ENCODE measurements at regions not wholly inside any gene's neighbourhood (a gene's known extent, or its start where the extent isn't known, plus 50 kb on each side); places are given as distances from the start of the nearest gene placed in this dataset.

DNA sequence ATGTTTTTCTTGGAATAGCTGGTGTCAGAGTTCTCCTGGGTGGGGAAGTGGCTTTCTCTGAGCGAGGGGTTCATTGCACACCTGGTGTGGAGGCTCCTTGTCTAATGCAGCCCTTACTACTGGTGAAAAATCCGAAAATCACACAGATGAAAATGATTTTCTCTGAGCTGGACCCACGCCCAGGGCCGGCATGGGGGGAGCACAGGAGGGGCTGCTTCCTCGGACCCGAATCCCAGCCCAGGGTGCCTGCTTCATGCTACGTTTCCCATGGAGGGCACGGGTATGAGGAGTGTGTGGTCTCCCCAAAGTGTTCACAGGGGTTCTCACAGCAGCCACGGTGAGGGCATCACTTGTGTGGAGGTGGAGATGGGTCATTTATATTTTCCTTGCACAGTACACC is 288.0 kb upstream of the HDAC4 start:
- no peak for DNase-seq (ENCODE audit: low read depth)

DNA sequence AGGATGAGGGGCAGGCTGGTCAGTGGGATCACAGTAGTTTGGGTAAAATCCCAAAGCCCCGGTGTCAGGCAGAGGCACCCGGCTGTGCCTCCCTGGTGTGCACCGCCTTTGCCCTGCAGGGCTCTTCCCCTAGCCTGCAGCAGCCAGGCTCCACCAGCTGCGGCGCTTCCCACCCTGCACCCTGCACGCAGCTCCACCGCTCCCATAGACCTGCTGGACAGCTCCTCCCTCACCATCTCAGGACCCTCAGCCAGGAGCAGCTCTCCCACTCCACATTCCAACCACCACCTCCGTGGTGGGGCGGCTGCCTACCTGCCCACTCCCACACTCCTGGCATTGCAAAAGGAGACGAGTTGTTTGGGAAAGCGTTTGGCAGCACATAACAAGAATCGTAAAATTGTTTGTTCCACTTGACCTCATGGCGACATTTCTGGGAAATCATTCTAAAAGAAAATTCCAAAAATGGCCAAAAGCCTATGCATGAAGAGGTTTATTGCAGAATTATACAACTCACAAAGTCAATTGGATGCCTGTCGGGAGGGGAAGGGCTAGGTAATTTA is 287.4 kb upstream of the HDAC4 start:
- DNase-seq (ENCODE audit: low read depth): no peak

DNA sequence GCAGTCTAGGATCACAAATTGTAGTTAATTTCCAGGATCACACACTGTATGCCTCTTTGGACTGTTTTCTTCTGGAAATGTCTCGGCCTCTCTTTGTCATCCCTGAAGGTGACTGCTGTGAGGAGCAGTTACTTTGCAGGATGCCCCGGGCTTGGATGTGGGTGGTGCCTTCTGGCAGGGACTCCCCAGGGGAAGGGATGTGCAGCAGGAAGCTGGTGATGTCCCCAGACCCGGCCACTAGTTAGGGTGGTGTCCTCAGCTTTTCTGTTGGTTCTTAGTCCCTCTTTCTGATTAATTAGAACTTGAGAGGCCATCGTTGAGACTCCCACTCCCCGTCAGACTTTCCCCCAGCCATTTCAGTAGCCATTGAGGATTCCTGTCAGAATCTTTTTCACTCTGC is 286.6 kb upstream of the HDAC4 start:
- DNase-seq (ENCODE audit: low read depth): no peak

DNA sequence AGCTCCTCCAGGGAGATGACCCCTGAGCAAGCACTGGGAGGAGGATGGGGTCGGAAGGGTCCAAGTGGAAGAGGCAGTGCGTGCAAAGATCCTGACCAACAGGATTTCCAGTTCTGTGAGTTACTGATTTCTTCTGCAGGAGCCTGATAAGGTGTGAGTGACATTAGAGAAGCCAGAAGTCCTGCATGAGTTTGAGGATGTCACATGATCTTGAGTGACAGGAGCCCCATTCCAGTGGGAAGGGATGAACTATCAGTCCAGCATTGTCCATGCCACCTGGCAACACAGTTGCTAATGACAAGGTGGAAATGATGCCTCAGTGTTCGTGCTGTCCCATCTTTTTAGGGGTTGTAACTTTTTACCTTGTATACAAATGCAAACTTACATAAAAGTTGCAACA is 285.1 kb upstream of the HDAC4 start:
- DNase-seq (ENCODE audit: low read depth): no peak

DNA sequence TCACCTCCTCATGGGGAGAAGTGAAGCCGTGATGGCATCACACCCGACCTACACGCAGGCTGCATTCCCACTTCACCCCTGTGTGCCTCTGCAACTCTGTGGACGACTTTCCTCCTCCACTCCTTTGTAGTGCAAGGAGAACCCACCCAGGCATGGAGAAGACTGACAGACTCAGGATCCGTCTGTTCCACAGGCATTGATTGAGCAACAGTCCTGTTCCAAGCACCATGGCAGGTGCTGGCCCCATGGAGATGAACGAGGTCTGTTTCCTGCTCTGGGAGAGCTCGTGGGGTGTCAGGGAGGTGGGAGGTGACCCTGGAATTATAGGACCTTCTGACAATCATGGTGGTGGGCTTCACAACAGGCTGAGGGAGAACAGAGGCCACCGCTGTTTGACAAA is 284.7 kb upstream of the HDAC4 start:
- no peak for DNase-seq (ENCODE audit: low read depth)

DNA sequence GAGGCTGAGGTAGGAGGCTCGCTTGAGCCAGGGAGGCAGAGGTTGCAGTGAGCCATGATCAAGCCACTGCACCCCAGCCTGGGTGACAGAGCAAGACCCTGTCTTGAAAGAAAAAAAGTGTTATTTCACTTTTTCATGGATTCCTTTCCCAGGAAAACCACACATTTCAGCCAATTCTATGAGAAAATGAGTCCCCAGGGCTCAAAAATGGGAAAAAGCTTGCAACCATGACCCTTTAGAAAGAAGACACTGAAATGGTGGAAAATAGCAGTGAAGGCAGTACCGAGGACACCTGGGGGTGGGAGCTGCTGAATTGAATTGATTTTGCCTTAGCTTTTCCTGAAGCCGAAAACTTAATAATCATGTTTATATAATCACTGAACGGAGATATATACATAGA is 284.2 kb upstream of the HDAC4 start:
- no peak for DNase-seq (ENCODE audit: low read depth)

DNA sequence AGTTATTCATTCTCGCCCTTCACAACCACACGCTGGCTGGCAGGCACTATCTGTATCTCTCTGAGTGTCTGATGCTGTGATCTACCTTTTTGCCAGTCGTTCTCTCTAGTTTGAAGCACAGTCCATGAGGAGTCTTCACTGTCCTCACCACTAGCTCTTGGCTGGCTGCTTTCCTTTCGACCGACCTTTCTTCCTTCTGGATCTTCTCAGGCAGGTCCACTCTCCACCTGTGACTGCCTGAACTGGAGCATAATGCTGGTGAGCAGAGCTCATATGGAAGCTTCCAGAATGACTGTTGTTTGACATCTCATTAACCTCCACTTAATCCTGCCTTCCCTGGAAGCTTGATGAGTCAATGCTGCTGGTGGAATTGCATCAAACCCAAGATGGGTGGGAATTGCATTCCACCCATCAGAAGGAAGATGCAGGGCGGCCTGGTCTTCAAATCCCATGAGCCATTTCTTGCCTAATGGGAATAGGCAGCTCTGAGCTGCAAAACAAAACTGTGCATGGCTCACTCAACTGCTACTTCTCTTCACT is 283.5 kb upstream of the HDAC4 start:
- DNase-seq (ENCODE audit: low read depth): no peak

DNA sequence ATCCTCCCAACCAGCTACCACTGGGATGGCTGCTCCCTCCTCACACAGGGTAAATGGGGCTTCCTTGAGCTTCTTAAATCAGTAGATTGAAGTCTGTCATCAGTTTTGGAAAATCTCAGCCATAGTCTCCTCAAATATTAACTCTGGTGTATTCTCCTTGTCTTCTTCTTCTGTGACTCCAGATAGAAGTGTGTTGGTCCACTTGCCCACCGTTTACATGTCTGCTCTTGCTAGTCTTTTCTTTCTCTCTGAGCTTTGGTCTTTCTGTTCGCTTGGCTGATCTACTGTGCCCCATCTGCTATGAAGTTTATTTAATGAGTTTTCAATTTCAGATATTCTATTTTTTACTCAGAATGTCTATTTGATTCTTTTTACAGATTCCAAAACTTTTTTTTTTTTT is 281.7 kb upstream of the HDAC4 start:
- no peak for DNase-seq (ENCODE audit: low read depth)

DNA sequence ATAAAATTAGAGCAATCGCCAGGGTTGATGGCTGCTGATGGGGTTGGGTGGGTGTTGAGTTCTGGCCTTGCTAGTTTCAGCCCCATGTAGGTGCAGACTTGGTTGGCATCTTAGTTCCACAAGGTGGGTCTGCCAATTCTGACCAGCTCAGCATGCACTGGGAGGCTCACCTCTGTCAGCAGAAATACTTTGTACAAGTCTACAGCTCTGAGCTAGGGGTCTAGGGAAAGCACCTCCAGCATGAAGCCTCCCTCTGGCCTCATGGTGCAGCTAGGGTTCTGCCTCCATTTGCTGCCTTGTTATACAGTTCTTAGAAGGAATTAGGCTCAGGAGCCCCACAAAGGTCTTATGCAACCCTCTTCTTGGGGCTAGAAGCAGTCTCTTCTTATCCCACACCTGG is 278.9 kb upstream of the HDAC4 start:
- DNase-seq (ENCODE audit: low read depth): no peak

DNA sequence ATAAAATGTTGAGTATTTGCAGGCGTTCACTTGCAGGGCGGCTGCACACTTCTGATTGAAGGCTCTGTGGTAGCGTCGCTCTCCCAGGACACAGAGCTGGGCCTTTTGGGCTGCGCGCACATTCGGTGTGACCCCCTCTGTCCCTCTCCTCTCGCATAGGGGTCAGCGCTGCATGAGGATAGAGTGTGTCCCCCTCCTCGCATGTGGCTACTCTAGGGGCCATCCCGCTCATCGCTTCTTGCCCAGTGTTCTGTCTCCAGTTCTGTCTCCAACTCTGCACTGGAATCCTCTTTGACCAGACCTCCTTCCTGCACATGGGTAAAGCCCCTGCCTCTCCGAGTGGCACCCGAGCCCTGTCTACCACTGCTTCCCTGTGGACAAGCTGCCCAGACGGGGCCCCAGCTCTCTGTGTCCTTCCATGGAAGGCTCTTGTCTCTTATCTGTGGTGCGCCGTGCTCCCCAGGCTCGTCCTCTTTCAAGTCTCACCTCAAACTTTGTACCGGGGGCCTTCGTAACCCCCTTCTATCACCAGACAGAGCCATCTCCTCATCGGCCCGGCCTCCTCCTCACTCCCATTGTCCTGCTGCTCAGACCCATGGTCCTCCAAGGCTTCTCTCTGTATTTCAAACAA is 278.0 kb upstream of the HDAC4 start:
- DNase-seq (ENCODE audit: low read depth): no peak

DNA sequence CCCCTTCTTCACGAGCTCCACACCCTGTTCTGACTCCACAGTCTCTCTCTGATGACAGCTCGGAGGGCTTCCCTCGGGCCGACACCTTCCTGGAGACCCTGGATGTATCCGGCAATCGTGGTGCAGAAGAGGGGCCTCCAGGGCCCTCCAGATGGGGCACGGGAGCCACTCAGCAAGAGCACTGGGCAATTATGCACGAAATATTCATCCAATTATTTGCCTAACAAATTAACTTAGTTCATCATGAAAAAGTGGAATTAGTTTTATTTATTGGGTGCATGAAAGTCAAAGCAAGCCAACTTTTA is 277.3 kb upstream of the HDAC4 start:
- no peak for DNase-seq (ENCODE audit: low read depth)

DNA sequence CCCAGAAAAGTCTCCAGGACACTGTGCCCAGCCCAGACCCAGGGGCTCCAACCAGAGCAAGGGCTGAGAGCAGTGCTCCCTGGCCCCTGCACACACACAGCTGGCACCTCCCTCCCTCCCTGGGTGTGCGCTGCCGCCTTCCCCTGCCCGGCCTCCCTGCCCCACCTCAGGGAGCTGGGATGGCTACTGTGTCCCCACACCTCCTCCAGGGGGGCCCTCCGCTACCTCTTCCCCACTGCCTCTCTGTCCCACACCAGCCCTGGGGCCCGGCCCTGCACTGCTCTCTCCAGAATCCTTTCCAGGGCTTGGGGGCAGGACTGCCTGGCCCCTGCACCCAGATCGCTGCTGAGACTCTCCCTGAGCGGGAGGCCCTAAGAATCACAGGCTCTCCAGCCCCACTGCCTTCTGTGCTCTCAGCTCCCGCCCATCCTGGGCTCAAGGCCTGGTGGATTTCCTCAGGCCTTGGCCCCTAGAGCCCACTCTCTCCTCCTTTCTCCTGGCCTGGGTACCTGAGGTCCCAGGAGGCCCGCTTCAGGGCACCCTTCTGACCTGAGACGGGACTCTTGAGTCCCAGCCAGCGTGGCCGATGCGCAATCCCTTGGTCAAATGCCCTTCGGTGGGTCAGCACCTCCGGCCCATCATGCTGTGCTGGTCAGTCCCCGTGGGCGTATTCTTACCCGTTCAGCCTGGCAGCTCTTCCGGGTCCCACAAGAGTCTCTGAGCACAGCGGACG is 276.8 kb upstream of the HDAC4 start:
- no peak for DNase-seq (ENCODE audit: low read depth)

DNA sequence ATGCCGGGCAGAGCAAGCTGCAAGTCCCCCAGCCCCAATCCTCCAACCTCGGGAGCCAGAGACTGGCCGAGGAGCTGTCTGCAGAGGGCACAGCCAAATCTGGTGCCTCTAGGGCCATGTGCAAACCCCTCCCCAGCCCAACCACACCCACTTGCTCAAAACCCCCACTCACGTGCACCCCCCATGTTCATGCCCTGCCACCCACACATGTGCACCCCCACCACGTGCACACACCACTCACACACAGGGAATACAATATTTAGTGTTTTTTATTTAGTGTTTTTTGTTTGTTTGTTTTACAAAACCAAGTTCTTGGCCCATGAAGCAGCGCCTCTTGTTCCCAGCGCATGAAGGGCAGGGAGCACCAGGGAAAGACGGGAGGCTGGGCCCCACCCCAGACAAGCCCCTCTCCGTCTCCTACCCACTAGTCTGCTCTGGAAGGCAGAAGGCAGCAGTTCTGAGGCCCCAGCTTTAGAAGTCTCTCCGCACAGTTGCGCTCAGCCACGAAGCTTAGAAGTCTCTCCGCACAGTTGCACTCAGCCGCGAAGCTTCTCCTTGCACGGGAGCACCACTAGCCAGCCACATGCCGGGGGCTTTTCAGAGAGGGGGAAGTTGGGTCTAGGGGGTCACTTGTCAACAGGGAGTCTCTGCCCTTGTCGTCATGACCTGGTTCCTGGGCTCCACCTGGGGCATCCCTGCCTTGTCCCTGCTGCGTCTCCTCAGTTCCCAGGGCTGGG is 276.1 kb upstream of the HDAC4 start:
- no peak for DNase-seq (ENCODE audit: low read depth)

DNA sequence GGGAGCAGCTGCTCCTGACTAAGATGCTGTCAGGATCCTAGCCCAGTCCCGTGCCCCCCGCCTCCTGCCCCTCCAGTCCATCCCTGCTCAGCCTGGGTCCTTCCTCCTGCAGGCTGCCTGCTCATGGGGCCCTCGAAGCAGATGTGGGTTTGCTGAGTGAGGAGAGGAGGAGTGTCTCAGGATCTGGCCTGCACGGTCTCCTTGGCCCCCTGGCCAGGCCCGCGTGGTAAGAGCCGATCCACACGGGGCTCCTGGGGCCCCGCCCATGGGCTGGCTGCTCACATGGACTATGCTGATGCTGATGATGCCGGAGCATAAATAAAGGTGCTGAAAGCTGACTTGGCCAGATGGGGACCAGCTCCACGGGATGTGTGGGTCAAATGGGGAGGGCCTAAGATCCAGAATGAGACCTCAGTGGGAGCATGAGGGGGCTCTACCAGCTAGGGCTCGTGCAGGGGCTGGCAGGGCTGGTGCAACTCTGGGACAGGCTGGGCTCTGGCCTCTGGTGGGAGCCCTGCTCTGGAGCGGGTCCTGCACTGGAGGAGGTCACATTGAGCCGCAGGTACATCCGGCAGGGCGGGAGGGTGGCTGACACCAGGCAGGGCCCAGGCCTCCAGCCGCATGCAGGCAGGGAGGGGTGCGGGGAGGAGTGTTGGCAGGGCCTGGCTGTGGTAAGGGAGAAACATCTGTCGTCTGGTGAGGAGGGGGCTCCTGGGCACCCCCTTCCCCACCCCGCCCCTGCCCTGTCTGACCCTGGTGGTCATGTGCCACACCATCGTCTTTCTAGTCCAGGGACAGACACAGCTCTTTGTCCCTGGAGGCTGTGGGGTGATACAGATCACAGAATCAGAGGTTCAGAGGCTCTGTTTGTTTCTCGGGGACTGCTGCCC is 275.3 kb upstream of the HDAC4 start:
- DNase-seq (ENCODE audit: low read depth): no peak

DNA sequence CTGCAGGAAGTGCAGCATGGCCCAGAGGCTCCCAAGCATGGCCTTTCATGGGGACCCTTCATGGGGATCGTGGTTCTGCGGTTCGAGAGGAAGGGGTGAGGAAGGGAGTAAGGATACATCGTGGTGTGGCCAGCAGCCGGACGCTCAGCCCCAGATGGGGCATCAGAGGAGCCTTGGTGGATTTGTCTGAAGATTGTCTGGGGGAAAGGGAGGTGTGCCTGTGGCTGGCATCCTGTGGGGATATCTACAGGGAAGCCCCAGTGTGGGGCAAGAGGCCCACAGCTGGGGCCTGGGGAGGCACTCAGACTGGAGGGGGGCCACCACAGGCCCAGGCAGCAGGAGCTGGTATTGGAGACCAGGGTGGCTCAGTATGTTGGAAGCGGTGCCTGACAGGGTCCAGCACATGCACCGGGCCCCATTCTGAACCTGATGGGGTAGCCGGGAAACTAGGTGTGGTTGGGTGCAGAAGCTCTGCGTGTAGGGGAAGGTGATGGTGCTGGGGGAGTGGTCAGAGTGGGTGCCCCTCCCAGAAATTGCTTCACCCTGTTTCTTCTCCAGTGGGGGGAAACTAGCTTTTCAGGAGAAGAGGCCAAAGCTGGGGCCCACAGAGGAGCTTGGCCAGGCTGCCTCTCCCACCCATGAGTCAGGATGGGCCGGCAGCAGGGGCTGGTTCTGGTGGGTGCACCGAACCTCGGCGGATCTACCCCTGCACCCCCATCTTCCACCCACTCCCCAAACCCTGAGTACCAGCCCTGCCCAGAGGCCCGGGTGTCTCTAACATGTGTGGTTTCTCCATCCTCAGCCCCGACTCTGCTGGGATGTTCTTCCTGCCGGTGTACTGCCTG is 274.4 kb upstream of the HDAC4 start:
- DNase-seq (ENCODE audit: low read depth): no peak

DNA sequence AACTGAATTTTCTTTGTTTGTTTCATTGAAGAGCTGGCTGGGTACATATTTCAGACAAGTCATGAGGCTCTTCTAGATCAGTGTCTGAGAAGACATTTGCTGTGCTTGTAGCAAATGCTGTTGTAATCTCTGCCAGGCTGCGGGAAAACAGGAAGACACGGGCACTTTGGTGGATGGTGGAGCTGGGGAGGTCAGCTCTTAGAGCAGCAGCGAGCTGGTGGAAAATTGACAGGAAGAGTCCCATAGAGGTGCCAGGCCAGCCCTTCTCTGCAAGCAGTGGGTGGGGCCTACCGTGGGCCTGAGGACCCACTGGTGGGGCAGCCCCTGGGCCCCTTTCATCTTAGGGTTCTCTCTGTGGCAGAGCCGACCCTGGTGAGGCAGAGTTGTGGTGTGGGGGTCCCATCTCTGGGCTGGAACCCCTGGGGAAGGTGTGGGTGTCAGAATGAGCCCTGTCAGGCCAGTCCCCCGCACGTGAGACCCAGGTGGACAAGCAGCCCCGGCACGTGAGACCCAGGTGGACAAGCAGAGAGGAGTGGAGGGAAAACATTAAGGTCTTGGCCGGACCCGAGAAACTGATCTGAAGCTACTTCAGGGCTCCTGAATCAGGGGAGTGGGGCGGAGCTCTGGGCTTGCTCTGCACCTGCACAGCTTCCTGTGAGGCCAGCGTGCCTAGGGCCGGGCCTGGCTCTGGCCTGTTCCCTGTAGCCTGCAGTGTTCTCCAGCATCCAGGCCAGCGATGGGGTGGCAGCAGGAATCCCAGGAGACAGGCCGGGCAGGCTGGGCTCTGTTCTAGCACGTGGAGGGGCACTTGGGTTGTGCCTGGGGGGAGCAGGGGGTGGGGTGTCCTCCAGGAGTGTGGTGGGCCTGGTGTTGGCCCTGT is 273.5 kb upstream of the HDAC4 start:
- DNase-seq (ENCODE audit: low read depth): no peak

DNA sequence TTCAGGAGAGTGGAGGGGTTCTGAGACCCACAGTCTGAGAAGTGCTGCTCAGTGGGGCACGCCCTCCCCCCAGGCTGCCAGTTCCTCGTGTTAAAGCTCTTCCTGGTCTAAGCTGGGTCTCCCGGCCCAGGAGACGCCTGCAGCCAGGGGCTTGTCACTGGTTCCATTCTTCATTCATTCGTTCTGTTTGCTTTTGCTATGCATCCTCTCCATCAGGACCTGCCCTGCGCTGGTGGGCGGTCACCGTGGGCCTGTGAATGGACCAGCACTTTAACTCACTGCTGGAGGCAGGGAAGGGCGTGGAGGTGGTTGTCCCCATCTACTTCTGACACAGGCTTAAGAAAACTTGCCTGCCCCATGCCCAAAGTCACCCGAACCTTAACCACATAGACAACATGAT is 272.8 kb upstream of the HDAC4 start:
- no peak for DNase-seq (ENCODE audit: low read depth)

DNA sequence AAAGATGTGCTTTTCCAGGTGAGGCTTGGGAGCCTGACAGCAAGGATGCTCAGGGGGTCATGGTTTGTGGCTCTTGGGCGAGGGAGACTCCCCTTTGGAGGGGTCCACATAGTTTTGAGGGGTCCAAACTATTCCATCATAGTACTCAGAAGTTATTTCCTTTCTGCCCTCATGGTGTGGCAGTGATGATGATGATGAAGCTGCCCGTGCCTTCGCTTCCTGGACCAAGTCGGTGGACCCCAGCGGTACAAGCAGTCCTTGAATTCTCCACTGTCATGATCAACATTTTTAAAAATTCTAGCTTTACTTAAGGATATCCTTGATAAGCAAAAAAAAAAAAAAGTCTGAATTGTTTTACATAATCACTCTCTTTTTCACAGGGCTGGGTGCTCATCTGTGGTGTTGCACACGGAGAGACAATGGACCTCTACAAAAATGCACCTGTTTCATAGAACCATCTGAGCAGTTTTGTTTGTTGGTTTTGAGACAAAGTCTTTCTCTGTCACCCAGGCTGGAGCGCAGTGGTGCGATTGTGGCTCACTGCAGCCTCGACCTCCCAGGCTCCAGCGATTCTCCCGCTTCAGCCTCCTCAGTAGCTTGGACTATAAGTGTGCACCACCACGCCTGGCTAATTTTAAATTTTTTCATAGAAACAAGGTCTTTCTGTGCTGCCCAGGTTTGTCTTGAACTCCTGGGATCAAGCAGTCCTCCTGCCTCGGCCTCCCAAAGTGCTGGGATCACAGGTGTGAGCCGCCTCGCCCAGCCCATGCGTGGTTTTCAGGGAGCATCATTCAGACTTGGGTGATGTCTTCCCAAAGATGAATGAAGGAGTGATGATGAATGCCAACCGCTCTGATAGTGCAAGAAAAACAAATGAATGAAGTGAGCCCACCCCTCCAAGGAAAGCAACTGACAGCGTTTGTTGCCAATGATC is 271.4 kb upstream of the HDAC4 start:
- DNase-seq (ENCODE audit: low read depth): no peak

DNA sequence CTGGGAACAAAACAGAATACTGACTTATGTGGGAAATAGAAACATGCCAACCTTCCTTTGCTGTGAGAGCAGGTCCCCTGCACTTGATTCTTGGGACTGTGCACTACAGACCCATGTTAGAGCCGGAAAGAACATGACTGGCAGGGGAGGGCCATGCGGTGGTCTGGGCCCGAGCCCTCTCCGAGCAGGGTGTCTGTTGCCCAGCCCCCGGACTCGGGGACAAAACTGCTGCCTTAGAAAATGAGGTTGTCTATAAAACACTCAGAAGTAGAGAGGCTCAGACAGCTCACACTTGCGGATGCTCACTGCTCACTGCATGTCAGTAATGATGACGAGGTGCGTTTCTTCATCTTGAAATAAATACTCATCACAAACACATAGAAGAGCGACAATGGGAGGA is 270.7 kb upstream of the HDAC4 start:
- DNase-seq (ENCODE audit: low read depth): no peak
